ENCODE measurements at regions not wholly inside any gene's neighbourhood (a gene's known extent, or its start where the extent isn't known, plus 50 kb on each side); places are given as distances from the start of the nearest gene placed in this dataset.

DNA sequence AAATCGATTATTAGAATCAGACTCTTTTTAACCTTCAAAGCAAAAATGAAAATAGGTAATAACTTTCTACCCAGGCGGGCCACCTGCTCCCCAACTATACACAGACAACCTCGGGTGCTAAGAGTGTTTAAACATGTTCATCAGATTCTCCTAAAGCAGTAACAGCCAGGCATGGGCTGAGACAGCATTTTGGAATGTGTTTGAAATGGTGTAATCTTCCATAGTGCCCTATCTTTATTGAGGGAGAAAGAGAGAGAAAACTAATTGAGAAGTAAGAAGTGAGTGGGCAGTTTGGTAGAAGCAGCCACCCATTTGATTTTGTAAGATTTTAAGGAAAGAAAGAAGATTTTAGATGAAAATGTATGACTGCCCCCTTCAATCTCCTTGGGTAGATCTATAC is 196.1 kb upstream of the CTAGE1 start:
- TF ChIP-seq CTCF (IDR thresholded peaks at IDR 0.05) (no peak), POLR2A (IDR thresholded peaks at IDR 0.05; ENCODE audit: low read depth) (no peak), EP300 (IDR thresholded peaks at IDR 0.05) (no peak)
